Liver (tissue), 3 donors: ENCODE measurements at regions not wholly inside any gene's neighbourhood (a gene's known extent, or its start where the extent isn't known, plus 50 kb on each side); places are given as distances from the start of the nearest gene placed in this dataset.

Experiments
- ATF3 ChIP-seq: IDR thresholded peaks from 2 replicates; pipeline ENCODE4 v1.6.1; 2016; ENCODE audit warnings: antibody characterized with exemption
- CTCF ChIP-seq: fragments of 150-350 bp; IDR thresholded peaks from 2 replicates; pipeline ENCODE4 v1.5.1; 2017; ENCODE audit warnings: improper control_type of control experiment, low read depth, low read length; ENCODE audit not compliant: missing input control
- EGR1 ChIP-seq, 2 donors: IDR thresholded peaks; 2 replicates each; pipeline ENCODE4 v1.6.1; 2016 to 2018; ENCODE audit warnings: antibody characterized with exemption in 2 of 2, low read depth in 2 of 2
- FOXA1 ChIP-seq: IDR thresholded peaks from 2 replicates; pipeline ENCODE4 v1.6.1; 2016; ENCODE audit warnings: antibody characterized with exemption
- GABPA ChIP-seq, 2 donors: IDR thresholded peaks in 1 of 2; conservative IDR thresholded peaks in 1 of 2; 2 replicates each; pipeline ENCODE4 v1.6.1; 2016; ENCODE audit warnings: antibody characterized with exemption in 2 of 2, mild to moderate bottlenecking in 1 of 2, moderate library complexity in 1 of 2
- HNF4G ChIP-seq: IDR thresholded peaks from 2 replicates; pipeline ENCODE4 v1.6.1; 2016; ENCODE audit warnings: antibody characterized with exemption
- JUND ChIP-seq, 2 donors: IDR thresholded peaks; 2 replicates each; pipeline ENCODE4 v1.6.1; 2016; ENCODE audit warnings: antibody characterized with exemption in 2 of 2
- MAX ChIP-seq: IDR thresholded peaks from 2 replicates; pipeline ENCODE4 v1.6.1; 2016; ENCODE audit warnings: antibody characterized with exemption
- NR2F2 ChIP-seq: IDR thresholded peaks from 2 replicates; pipeline ENCODE4 v1.6.1; 2016; ENCODE audit warnings: antibody characterized with exemption
- RAD21 ChIP-seq, 2 donors: IDR thresholded peaks; 2 replicates each; pipeline ENCODE4 v1.6.1; 2016; ENCODE audit warnings: antibody characterized with exemption in 2 of 2, mild to moderate bottlenecking in 2 of 2
- REST ChIP-seq: IDR thresholded peaks from 2 replicates; pipeline ENCODE4 v1.6.1; 2016; ENCODE audit warnings: antibody characterized with exemption, mild to moderate bottlenecking
- TAF1 ChIP-seq: conservative IDR thresholded peaks from 2 replicates; pipeline ENCODE4 v1.6.1; 2016; ENCODE audit warnings: antibody characterized with exemption, mild to moderate bottlenecking
- YY1 ChIP-seq: IDR thresholded peaks from 2 replicates; pipeline ENCODE4 v1.6.1; 2016; ENCODE audit warnings: antibody characterized with exemption, mild to moderate bottlenecking
- ZBTB33 ChIP-seq: IDR thresholded peaks from 2 replicates; pipeline ENCODE4 v1.6.1; 2016; ENCODE audit warnings: antibody characterized with exemption
- donor health status: healthy.
- donor health status: healthy.

GRCh38 chr2:121087117-121087516 lies 197.9 kb downstream of the TFCP2L1 start:
- TF ChIP-seq RAD21 (IDR thresholded peaks at IDR 0.05) (no peak), TAF1 (no peak), YY1 (no peak), CTCF (no peak), ZBTB33 (no peak), EGR1 (IDR thresholded peaks at IDR 0.05; ENCODE audit: low read depth in 2 of 2) (no peak), REST (no peak), JUND (IDR thresholded peaks at IDR 0.05) (no peak), MAX (no peak), FOXA1 (no peak), ATF3 (no peak), NR2F2 (no peak), GABPA (IDR thresholded peaks at IDR 0.05 in 1 of 2, conservative IDR thresholded peaks at IDR 0.05 in 1 of 2) (no peak), HNF4G (no peak)
